HG02759 (cell line): ENCODE measurements at regions not wholly inside any gene's neighbourhood (a gene's known extent, or its start where the extent isn't known, plus 50 kb on each side); places are given as distances from the start of the nearest gene placed in this dataset.

ENCODE experiments used
- ATAC-seq: cut with Tn5 transposase; IDR thresholded peaks from one replicate; pipeline ENCODE4 v1.9.1; 2021; ENCODE audit warnings: mild to moderate bottlenecking, moderate library complexity; ENCODE audit not compliant: unreplicated experiment

GRCh38 chr19:29395111-29395733, 130.6 kb upstream of the VSTM2B start:
- no peak for ATAC-seq

- no peak for ATAC-seq
Observed at GRCh38 chr19:29395734-29396414, 129.9 kb upstream of the VSTM2B start.

- ATAC-seq, result no peak
Observed at GRCh38 chr19:29396925-29397324, 128.9 kb upstream of the VSTM2B start.

DNA sequence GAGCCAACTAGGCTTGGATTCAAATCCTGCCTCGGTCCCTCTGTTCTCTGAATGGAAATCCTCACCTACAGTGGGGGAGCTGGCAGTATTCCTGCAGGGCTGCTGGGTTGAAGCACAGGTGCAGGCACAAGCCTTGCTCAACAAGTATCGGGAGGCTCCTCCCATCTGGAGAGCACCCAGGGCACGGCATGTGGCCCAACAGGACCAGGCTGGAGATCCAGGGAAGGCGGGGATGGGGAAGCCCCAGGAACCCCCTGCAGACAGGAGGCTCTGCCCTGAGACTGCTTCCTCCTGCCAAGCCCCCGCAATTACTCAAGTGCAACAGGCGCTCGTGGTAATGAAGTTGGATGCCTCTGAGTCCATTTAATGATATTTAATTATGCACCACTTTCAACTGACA, 128.0 kb upstream of the VSTM2B start:
- no peak for ATAC-seq

DNA sequence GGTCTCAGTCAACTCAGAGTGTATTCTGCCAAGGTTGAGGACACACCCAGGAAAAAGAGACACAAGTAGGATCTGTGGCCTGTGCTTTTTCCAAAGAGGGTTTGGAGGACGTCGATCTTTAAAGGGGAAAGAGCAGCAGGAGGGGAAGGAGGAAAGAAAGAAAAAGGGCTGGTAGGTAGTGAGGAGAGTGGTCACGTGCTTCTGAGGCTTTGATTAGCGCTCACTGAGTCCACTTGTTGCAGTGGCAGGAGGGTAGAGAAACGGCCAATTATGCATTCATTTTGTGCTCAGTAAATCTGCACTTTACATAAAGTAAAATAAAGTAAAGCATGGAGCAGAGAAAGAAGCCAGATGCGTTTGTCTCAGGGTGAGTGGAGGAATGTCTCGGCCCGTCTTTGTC, 126.0 kb upstream of the VSTM2B start:
- no peak for ATAC-seq

GRCh38 chr19:29400917-29401711, 124.7 kb upstream of the VSTM2B start:
- ATAC-seq, result no peak

DNA sequence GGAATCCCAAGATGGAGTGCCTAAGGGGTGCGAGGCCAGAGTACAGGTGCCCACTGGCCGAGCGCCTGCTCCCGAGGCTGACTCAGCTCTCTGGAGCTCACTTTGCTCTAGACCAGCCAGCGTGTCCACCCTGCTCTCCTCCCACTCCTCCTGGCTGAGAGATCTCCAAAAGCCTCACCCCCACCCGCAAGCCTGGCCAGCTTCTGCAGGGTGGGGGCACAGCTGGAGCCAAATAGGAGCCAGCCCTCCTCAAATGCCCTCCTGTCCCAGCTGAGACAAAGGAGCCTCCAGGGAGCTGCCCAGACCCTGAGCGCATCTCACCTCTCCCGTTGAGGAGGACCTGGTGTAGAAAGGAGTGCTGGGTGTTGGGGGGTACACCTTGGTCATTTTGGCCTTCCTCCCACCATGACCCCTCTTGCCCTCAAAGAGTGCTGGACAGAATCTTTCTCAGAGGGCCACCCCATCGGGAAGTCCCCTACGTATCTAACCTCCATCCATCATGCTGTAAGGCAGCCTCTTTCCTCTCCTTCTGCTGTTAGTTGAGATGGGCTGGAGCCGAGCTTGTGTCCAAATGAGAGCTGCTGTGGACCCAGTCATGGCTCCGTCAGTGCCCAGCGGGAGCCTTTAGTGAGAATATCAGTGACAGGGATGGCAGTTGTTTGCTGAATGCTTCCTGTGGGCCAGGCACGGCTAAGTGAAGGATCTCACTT, 123.9 kb upstream of the VSTM2B start:
- no peak for ATAC-seq

DNA sequence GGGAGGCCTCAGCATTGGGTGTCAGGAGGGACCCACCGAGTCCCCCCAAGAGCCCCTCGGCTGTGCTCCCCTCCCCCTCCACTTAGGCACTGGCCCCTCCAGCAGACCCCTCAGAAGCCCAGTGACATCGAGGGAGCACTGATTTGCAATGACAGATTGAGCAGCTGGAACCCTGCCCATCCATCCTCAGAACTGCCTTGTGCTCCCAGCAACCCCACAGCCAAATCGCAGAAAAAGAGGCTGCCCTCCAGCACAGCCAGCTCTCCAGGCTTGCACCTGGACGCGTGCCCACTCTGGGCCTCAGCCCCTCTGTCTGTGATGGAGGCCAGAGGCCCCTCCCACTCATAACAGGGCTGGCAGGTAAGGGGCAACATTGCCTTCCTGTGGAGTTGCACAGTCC, 123.2 kb upstream of the VSTM2B start:
- no peak for ATAC-seq

DNA sequence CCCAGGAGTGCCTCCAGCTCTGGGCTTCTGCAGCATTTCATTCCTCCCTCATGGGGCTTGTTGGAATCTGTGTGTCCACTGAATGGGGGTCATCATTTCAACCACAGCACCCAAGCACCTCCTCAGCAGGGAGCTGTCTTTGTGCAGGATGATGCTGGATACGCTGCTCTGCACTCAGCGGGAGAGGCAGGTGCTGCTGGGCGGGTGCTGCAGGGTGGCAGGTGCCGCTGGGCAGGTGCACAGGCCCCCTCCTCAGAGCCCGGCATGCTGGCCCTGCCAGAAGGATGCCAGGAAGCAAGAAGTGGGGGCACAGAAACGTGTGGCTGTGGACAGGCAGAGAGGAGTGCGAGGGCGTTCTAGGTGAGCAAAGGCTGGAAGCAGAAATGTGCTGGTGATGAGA, 121.8 kb upstream of the VSTM2B start:
- ATAC-seq, result no peak

GRCh38 chr19:29404951-29405727, 120.7 kb upstream of the VSTM2B start:
- no peak for ATAC-seq

GRCh38 chr19:29405728-29405995, 120.1 kb upstream of the VSTM2B start:
- ATAC-seq, result no peak

GRCh38 chr19:29409076-29409862, 116.5 kb upstream of the VSTM2B start:
- ATAC-seq, result no peak

- no peak for ATAC-seq
Observed at GRCh38 chr19:29410601-29411000, 115.2 kb upstream of the VSTM2B start.

- ATAC-seq, result no peak
Observed at GRCh38 chr19:29411113-29411581, 114.6 kb upstream of the VSTM2B start.

DNA sequence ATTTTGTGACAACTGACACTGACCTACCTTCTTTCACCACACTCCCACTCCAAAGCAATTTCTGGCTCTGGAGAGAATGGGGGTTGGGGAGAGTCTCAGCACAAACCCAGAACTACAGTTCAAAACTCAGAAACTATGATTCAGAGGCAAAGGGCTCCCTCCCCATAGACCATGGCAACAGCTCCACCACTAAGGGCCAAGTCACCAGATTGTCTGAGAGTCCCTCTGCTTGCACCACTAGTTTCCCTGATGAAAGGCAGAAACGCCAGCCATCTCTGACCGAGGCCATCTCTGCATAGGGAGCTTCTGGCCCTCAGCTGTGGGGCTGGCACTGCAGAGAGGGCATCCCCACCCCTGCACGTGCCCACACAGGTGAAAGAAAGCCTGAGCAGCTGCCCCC, 112.4 kb upstream of the VSTM2B start:
- no peak for ATAC-seq

DNA sequence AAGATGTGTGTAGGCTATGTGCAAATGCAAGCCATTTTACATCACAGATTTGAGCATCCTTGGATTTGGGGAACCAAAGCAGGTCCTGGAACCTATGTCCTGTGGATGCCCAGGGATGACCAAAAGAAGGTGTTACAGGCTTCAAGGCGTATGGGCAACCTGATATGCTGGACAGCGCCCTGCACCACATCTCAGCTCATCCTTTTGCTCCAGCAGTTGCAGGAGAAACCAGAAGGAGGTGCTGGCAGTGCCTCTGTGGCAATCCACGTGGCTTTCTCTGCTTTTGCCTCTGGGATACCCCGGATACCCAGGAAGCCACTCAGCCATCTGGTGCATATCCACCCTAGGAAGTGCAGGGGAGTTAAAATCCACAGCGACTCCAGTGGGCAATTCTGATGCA, 110.3 kb upstream of the VSTM2B start:
- ATAC-seq, result no peak

- no peak for ATAC-seq
Observed at GRCh38 chr19:29417048-29417447, 108.7 kb upstream of the VSTM2B start.

DNA sequence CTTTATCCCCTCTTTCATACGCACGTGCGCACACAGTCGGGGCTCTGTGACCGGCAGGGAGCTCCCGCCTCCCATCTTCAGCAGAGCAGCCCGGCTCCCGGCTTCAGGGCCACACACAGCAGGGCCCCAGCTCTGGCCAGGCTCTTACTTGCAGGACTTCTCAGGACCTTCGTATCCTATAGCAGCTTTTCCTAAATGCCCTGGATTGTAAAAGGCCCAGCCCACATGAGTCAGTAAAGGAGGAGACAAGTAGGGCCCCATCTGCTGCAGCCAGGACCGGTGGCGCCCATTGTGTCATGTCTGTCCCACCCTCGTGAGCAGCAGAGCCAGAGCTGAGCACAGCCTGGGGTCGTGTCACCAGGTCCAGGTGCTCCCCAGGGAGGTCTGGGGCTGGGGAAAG, 107.6 kb upstream of the VSTM2B start:
- ATAC-seq, result no peak

DNA sequence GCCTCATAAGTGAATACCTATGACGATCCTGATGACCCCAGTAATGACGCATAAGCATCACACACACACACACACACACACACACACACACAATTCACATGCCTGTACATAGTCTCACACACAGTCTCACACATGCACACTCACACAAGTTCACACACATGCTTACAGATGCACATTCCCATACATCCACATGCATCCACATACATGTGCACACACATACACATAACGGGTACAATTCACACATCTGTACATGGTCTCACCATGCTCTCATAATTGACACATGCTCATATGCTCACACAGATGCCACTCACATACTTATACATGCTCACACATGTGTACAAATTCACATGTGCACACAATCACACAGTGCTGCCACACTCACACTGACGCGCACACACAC, 105.7 kb upstream of the VSTM2B start:
- ATAC-seq, result no peak
